ENCODE measurements at regions not wholly inside any gene's neighbourhood (a gene's known extent, or its start where the extent isn't known, plus 50 kb on each side); places are given as distances from the start of the nearest gene placed in this dataset.

- DNase-seq: no peak
- 33% methylated on average over 3 of the region's 3 CpGs for WGBS (ENCODE audit: insufficient coverage, low coverage, low lambda C conversion rate, missing lambda C conversion rate)
- no peak overlapping the region for H3K27ac ChIP-seq
- no peaks in the 10 kb centered on the region for H3K9me3 ChIP-seq
- no peaks in the 10 kb centered on the region for H3K4me1 ChIP-seq
- no peaks in the 10 kb centered on the region for H3K36me3 ChIP-seq
- H3K4me3 ChIP-seq: no peak overlapping the region
- H3K27me3 ChIP-seq: no peaks in the 10 kb centered on the region
- no peak for TF ChIP-seq POLR2A (IDR thresholded peaks at IDR 0.05)
- TF ChIP-seq CTCF (IDR thresholded peaks at IDR 0.05): no peak
- intact Hi-C loops (cut with DNase I): no loop called here
- no peak for ATAC-seq
Observed at GRCh38 chr7:19530852-19531251, 178.0 kb downstream of the POLR1F start.

- TF ChIP-seq CTCF (IDR thresholded peaks at IDR 0.05) (no peak), POLR2A (IDR thresholded peaks at IDR 0.05) (no peak)
- ATAC-seq (no peak), DNase-seq (no peak)
- Histone ChIP-seq H3K4me3 (no peak overlapping the region), H3K27ac (no peak overlapping the region), H3K27me3 (no peaks in the 10 kb centered on the region), H3K36me3 (no peaks in the 10 kb centered on the region), H3K9me3 (no peaks in the 10 kb centered on the region), H3K4me1 (no peaks in the 10 kb centered on the region)
- intact Hi-C loops (cut with DNase I): no loop called here
Observed at GRCh38 chr7:19530261-19530660, 178.6 kb downstream of the POLR1F start.

GRCh38 chr7:19526639-19527038 is 182.2 kb downstream of the POLR1F start:
- H3K36me3 ChIP-seq: no peaks in the 10 kb centered on the region
- intact Hi-C loops (cut with DNase I): no loop called here
- H3K4me3 ChIP-seq: no peak overlapping the region
- no peaks in the 10 kb centered on the region for H3K27me3 ChIP-seq
- no peak overlapping the region for H3K27ac ChIP-seq
- no peaks in the 10 kb centered on the region for H3K9me3 ChIP-seq
- 14% methylated on average over 2 of the region's 2 CpGs for WGBS (ENCODE audit: insufficient coverage, low coverage, low lambda C conversion rate, missing lambda C conversion rate)
- TF ChIP-seq POLR2A (IDR thresholded peaks at IDR 0.05): no peak
- TF ChIP-seq CTCF (IDR thresholded peaks at IDR 0.05): no peak
- ATAC-seq: no peak
- DNase-seq: no peak
- H3K4me1 ChIP-seq: no peaks in the 10 kb centered on the region

- Histone ChIP-seq H3K9me3 (no peaks in the 10 kb centered on the region), H3K4me1 (no peaks in the 10 kb centered on the region), H3K27ac (no peak overlapping the region), H3K36me3 (no peaks in the 10 kb centered on the region), H3K4me3 (no peak overlapping the region), H3K27me3 (no peaks in the 10 kb centered on the region)
- intact Hi-C loops (cut with DNase I): no loop called here
- DNase-seq: no peak
- no peak for ATAC-seq
- TF ChIP-seq CTCF (IDR thresholded peaks at IDR 0.05): no peak
- TF ChIP-seq POLR2A (IDR thresholded peaks at IDR 0.05): no peak
- WGBS (ENCODE audit: insufficient coverage, low coverage, low lambda C conversion rate, missing lambda C conversion rate): 20% methylated on average over 3 of the region's 3 CpGs
Observed at GRCh38 chr7:19522486-19522885, 186.4 kb downstream of the POLR1F start.

GRCh38 chr7:19520392-19520791 is 188.4 kb downstream of the POLR1F start:
- intact Hi-C loops (cut with DNase I): no loop called here
- Histone ChIP-seq H3K27ac (no peak overlapping the region), H3K9me3 (no peaks in the 10 kb centered on the region), H3K36me3 (no peaks in the 10 kb centered on the region), H3K4me3 (no peak overlapping the region), H3K27me3 (no peaks in the 10 kb centered on the region), H3K4me1 (no peaks in the 10 kb centered on the region)
- ATAC-seq: no peak
- TF ChIP-seq CTCF (IDR thresholded peaks at IDR 0.05): no peak
- TF ChIP-seq POLR2A (IDR thresholded peaks at IDR 0.05): no peak
- 54% methylated on average over 1 of the region's 1 CpG for WGBS (ENCODE audit: insufficient coverage, low coverage, low lambda C conversion rate, missing lambda C conversion rate)
- DNase-seq: no peak

All from right lobe of liver (tissue), 6 donors.